Activated T-cell treated with anti-CD3 and anti-CD28 coated beads for 1 hour (primary cell): ENCODE measurements at regions not wholly inside any gene's neighbourhood (a gene's known extent, or its start where the extent isn't known, plus 50 kb on each side); places are given as distances from the start of the nearest gene placed in this dataset.

Source experiments
- DNase-seq: peaks from one replicate; pipeline ENCODE4 v3.0.0-alpha.2; 2020; ENCODE audit warnings: low read depth

- DNase-seq, result no peak
Observed at GRCh38 chr1:29896300-29896699, 660.0 kb downstream of the PTPRU start.

GRCh38 chr1:29895201-29895600, 658.9 kb downstream of the PTPRU start:
- no peak for DNase-seq

- no peak for DNase-seq
Observed at GRCh38 chr1:29894311-29894710, 658.0 kb downstream of the PTPRU start.

GRCh38 chr1:29893806-29894205, 657.5 kb downstream of the PTPRU start:
- no peak for DNase-seq

- no peak for DNase-seq
Observed at GRCh38 chr1:29893046-29893723, 656.9 kb downstream of the PTPRU start.

GRCh38 chr1:29892247-29892646, 655.9 kb downstream of the PTPRU start:
- DNase-seq, result no peak

- no peak for DNase-seq
Observed at GRCh38 chr1:29890201-29890959, 654.1 kb downstream of the PTPRU start.

- no peak for DNase-seq
Observed at GRCh38 chr1:29889776-29890175, 653.5 kb downstream of the PTPRU start.

GRCh38 chr1:29884740-29885139, 648.4 kb downstream of the PTPRU start:
- no peak for DNase-seq

GRCh38 chr1:29883986-29884385, 647.7 kb downstream of the PTPRU start:
- DNase-seq, result no peak

- no peak for DNase-seq
Observed at GRCh38 chr1:29883411-29883832, 647.1 kb downstream of the PTPRU start.

- DNase-seq, result no peak
Observed at GRCh38 chr1:29880556-29880955, 644.2 kb downstream of the PTPRU start.

- no peak for DNase-seq
Observed at GRCh38 chr1:29879217-29879616, 642.9 kb downstream of the PTPRU start.

GRCh38 chr1:29878501-29878900, 642.2 kb downstream of the PTPRU start:
- no peak for DNase-seq

- no peak for DNase-seq
Observed at GRCh38 chr1:29876902-29877301, 640.6 kb downstream of the PTPRU start.

- no peak for DNase-seq
Observed at GRCh38 chr1:29876441-29876840, 640.1 kb downstream of the PTPRU start.

- no peak for DNase-seq
Observed at GRCh38 chr1:29875557-29876028, 639.3 kb downstream of the PTPRU start.

- DNase-seq, result no peak
Observed at GRCh38 chr1:29870621-29871020, 634.3 kb downstream of the PTPRU start.

GRCh38 chr1:29869802-29870201, 633.5 kb downstream of the PTPRU start:
- no peak for DNase-seq

- DNase-seq, result no peak
Observed at GRCh38 chr1:29868944-29869343, 632.6 kb downstream of the PTPRU start.

- DNase-seq, result no peak
Observed at GRCh38 chr1:29868096-29868495, 631.8 kb downstream of the PTPRU start.

- no peak for DNase-seq
Observed at GRCh38 chr1:29865051-29865450, 628.7 kb downstream of the PTPRU start.

GRCh38 chr1:29864431-29865022, 628.2 kb downstream of the PTPRU start:
- DNase-seq, result no peak
